ENCODE measurements at regions not wholly inside any gene's neighbourhood (a gene's known extent, or its start where the extent isn't known, plus 50 kb on each side); places are given as distances from the start of the nearest gene placed in this dataset.

DNA sequence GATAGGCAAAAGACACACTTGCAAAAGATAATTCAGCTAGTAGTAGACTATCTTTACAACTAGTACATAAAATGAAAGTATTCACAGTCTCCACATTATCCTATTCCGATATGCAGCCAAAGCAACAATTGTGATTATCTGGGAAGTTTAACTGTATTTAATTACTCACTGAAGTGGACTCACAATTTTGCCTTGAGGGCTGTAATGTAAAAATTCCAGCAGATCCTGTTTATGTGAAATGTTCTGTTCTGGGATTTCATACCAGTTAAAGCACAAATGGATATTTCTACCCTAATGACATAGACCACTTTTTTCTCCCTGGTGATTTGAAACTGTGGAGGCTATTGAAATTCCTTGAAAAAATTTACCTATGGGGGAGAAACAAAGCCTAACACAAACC, 474.4 kb upstream of the EDIL3 start:
- intact Hi-C loops (cut with DNase I), result no loop called here
- Histone ChIP-seq H3K27me3 (no peaks in the 10 kb centered on the region), H3K9me3 (no peaks in the 10 kb centered on the region), H3K36me3 (no peaks in the 10 kb centered on the region), H3K27ac (no peak overlapping the region), H3K4me1 (no peaks in the 10 kb centered on the region), H3K4me3 (no peak overlapping the region)
- TF ChIP-seq CTCF (IDR thresholded peaks at IDR 0.05) (no peak), POLR2A (IDR thresholded peaks at IDR 0.05) (no peak), EP300 (IDR thresholded peaks at IDR 0.05) (no peak), POLR2AphosphoS5 (IDR thresholded peaks at IDR 0.05) (no peak)
- WGBS, 2 donors, result 87 to 90% methylated on average over 1 of the region's 1 CpG
- DNase-seq, result no peak

DNA sequence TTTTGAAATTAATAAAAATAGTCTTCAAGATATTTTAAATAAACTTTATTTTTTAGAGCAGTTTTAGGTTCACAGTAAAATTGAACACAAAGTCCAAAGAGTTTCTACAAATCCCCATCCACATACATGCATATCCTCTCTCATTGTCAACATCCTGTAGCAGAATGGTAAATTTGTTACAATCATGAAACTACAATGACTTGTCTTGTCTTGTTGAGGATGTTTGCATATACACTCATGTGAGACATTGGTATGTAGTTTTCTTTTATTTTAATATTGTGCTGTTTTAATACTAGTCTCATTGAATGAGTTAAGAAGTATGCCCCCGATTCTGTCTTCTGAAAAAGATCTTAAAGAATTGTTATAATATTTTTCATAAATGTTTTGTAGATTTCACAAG, 447.0 kb upstream of the EDIL3 start:
- Histone ChIP-seq H3K4me3 (no peak overlapping the region), H3K27me3 (no peaks in the 10 kb centered on the region), H3K36me3 (no peaks in the 10 kb centered on the region), H3K27ac (no peak overlapping the region), H3K9me3 (peaks cover 0 to 5% (median 1%) of the 10 kb centered on the region in 4 donors), H3K4me1 (no peaks in the 10 kb centered on the region)
- intact Hi-C loops (cut with DNase I), result no loop called here
- 94% methylated on average over 1 of the region's 1 CpG for WGBS, 2 donors
- DNase-seq, result no peak
- no peak for TF ChIP-seq EP300 (IDR thresholded peaks at IDR 0.05)
- TF ChIP-seq POLR2AphosphoS5 (IDR thresholded peaks at IDR 0.05), result no peak
- no peak for TF ChIP-seq POLR2A (IDR thresholded peaks at IDR 0.05)
- no peak for TF ChIP-seq CTCF (IDR thresholded peaks at IDR 0.05)

GRCh38 chr5:84830265-84830664, 445.6 kb upstream of the EDIL3 start:
- Histone ChIP-seq H3K27ac (no peak overlapping the region), H3K4me3 (no peak overlapping the region), H3K9me3 (peaks cover 0 to 5% (median 1%) of the 10 kb centered on the region in 4 donors), H3K4me1 (no peaks in the 10 kb centered on the region), H3K27me3 (no peaks in the 10 kb centered on the region), H3K36me3 (no peaks in the 10 kb centered on the region)
- 86 to 93% methylated on average over 28 of the region's 28 CpGs for WGBS, 2 donors
- intact Hi-C loops (cut with DNase I), result no loop called here
- no peak for DNase-seq
- no peak for TF ChIP-seq POLR2A (IDR thresholded peaks at IDR 0.05)
- TF ChIP-seq EP300 (IDR thresholded peaks at IDR 0.05), result no peak
- TF ChIP-seq CTCF (IDR thresholded peaks at IDR 0.05), result no peak
- TF ChIP-seq POLR2AphosphoS5 (IDR thresholded peaks at IDR 0.05), result no peak

- DNase-seq, result no peak
- no peak for TF ChIP-seq EP300 (IDR thresholded peaks at IDR 0.05)
- no peak for TF ChIP-seq POLR2A (IDR thresholded peaks at IDR 0.05)
- TF ChIP-seq POLR2AphosphoS5 (IDR thresholded peaks at IDR 0.05), result no peak
- no peak for TF ChIP-seq CTCF (IDR thresholded peaks at IDR 0.05)
- Histone ChIP-seq H3K4me3 (no peak overlapping the region), H3K4me1 (no peaks in the 10 kb centered on the region), H3K36me3 (no peaks in the 10 kb centered on the region), H3K9me3 (peaks cover 0 to 2% (median 1%) of the 10 kb centered on the region in 4 donors), H3K27me3 (no peaks in the 10 kb centered on the region), H3K27ac (no peak overlapping the region)
- WGBS, 2 donors, result 80% methylated on average over 1 of the region's 1 CpG
- intact Hi-C loops (cut with DNase I), result no loop called here
Observed at GRCh38 chr5:84825606-84826005, 440.9 kb upstream of the EDIL3 start.

DNA sequence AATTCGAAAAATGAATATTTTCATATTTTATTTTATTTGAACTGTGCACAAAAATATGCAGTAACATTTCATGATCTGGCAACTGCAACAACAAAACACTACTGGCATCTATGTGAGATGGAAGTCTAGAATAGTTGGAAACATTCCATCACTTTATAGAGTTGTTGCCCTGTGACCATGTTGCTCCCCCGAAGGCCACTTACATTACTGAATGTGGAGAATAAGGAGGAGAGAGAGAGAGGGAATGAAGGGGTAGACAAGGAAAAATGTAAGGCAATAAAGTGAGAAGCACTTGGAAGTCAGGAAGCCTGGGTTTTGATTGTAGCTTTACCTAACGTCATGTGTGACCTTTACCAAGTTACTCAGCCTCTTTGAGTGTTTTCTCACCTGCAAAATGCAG, 437.2 kb upstream of the EDIL3 start:
- no peak for TF ChIP-seq EP300 (IDR thresholded peaks at IDR 0.05)
- no peak for TF ChIP-seq CTCF (IDR thresholded peaks at IDR 0.05)
- TF ChIP-seq POLR2A (IDR thresholded peaks at IDR 0.05), result no peak
- no peak for TF ChIP-seq POLR2AphosphoS5 (IDR thresholded peaks at IDR 0.05)
- H3K4me3 ChIP-seq, result no peak overlapping the region
- no peaks in the 10 kb centered on the region for H3K9me3 ChIP-seq
- H3K36me3 ChIP-seq, result no peaks in the 10 kb centered on the region
- H3K4me1 ChIP-seq, result no peaks in the 10 kb centered on the region
- no peak for DNase-seq
- intact Hi-C loops (cut with DNase I), result no loop called here
- 51 to 77% methylated on average over 3 of the region's 3 CpGs for WGBS, 2 donors
- no peak overlapping the region for H3K27ac ChIP-seq
- no peaks in the 10 kb centered on the region for H3K27me3 ChIP-seq

Data from sigmoid colon (tissue), 6 donors.